Thoracic aorta (tissue), 2 donors: ENCODE measurements at regions not wholly inside any gene's neighbourhood (a gene's known extent, or its start where the extent isn't known, plus 50 kb on each side); places are given as distances from the start of the nearest gene placed in this dataset.
A peak's percentile ranks its signal among the peaks of the same experiment; 100 is the strongest.

Experiments
- ATAC-seq: fragments of 150-250 bp; one replicate; pipeline ENCODE4 v1.8.0; 2017; ENCODE audit warnings: low read depth; ENCODE audit not compliant: insufficient number of reproducible peaks, low FRiP score
- DNase-seq: peaks from one replicate; pipeline ENCODE4 v3.0.0-alpha.2; 2020; ENCODE audit warnings: low spot score
- H3K27ac ChIP-seq, 2 donors: fragments of 200-600 bp; sonication (generic); 1 replicate in 1 of 2; 2 replicates in 1 of 2; pipeline ENCODE4 v1.5.1; 2016; ENCODE audit warnings: mild to moderate bottlenecking in 2 of 2, moderate library complexity in 2 of 2
- H3K27me3 ChIP-seq: fragments of 200-600 bp; sonication (generic); replicated peaks from 2 replicates; pipeline ENCODE4 v1.6.0; 2016; ENCODE audit warnings: mild to moderate bottlenecking; ENCODE audit not compliant: insufficient read depth
- H3K36me3 ChIP-seq: fragments of 200-600 bp; sonication (generic); one replicate; pipeline ENCODE4 v1.5.1; 2016
- H3K4me1 ChIP-seq, 2 donors: fragments of 200-600 bp; sonication (generic); 1 replicate in 1 of 2; 2 replicates in 1 of 2; pipeline versions ENCODE4 v1.5.1 to v1.6.0; 2016; ENCODE audit warnings: low read depth in 2 of 2, mild to moderate bottlenecking in 1 of 2; ENCODE audit not compliant: control insufficient read depth in 1 of 2
- H3K4me3 ChIP-seq: fragments of 200-600 bp; sonication (generic); 2 replicates; pipeline ENCODE4 v1.5.1; 2016; ENCODE audit warnings: mild to moderate bottlenecking
- H3K9me3 ChIP-seq: fragments of 200-600 bp; sonication (generic); 2 replicates; pipeline ENCODE4 v1.5.1; 2016
- TF ChIP-seq, protein P1 (sequence below): fragments of 200-600 bp; sonication (generic); IDR thresholded peaks from one replicate; pipeline ENCODE4 v1.5.1; 2019; ENCODE audit warnings: antibody characterized with exemption

DNA sequence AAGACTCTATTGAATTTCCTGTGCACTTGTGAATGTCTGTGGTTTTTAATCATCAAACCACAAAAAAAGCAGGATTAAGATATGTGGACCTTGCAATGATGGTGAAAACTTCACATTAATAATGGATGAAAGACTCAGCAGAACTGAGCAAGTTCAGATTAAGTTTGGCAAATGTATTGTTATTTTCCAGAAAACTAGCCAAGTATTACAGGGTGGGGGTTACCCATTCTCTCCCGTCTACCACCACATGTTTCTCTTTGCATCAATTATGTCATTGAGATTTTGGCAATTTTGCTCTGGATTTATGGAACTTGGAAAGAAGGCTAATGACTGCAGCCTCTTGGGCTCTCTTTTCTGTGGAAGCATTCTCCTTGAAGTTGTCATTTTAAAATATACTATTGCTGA, 577.1 kb downstream of the ANKRD50 start:
- Histone ChIP-seq H3K4me3 (no peak overlapping the region), H3K4me1 (peaks cover 8 to 16% of the 10 kb centered on the region in 2 donors), H3K36me3 (no peaks in the 10 kb centered on the region), H3K27me3 (no peaks in the 10 kb centered on the region), H3K9me3 (no peaks in the 10 kb centered on the region), H3K27ac (no peak overlapping the region)
- TF ChIP-seq, protein P1, sequence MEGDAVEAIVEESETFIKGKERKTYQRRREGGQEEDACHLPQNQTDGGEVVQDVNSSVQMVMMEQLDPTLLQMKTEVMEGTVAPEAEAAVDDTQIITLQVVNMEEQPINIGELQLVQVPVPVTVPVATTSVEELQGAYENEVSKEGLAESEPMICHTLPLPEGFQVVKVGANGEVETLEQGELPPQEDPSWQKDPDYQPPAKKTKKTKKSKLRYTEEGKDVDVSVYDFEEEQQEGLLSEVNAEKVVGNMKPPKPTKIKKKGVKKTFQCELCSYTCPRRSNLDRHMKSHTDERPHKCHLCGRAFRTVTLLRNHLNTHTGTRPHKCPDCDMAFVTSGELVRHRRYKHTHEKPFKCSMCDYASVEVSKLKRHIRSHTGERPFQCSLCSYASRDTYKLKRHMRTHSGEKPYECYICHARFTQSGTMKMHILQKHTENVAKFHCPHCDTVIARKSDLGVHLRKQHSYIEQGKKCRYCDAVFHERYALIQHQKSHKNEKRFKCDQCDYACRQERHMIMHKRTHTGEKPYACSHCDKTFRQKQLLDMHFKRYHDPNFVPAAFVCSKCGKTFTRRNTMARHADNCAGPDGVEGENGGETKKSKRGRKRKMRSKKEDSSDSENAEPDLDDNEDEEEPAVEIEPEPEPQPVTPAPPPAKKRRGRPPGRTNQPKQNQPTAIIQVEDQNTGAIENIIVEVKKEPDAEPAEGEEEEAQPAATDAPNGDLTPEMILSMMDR: no peak
- no peak for ATAC-seq
- DNase-seq: no peak

DNA sequence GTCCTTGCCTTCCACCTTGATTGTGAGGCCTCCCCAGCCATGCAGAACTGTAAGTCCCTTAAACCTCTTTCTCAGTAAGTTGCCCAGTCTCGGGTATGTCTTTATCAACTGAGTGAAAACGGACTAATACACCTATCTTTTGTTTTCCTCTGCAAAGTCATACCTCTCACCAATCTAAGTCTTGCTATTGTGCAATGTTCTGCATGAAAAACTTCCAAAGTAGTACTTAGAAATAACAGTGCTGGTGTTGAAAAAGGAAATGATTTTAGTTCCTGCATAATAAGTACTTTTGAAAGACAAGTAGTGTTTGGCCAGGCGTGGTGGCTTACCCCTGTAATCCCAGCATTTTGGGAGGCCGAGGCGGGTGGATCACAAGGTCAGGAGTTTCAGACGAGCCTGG, 573.5 kb downstream of the ANKRD50 start:
- Histone ChIP-seq H3K4me1 (peaks cover 8 to 21% of the 10 kb centered on the region in 2 donors), H3K27ac (no peak overlapping the region), H3K9me3 (no peaks in the 10 kb centered on the region), H3K4me3 (no peak overlapping the region), H3K36me3 (no peaks in the 10 kb centered on the region), H3K27me3 (no peaks in the 10 kb centered on the region)
- TF ChIP-seq, protein P1: no peak
- no peak for DNase-seq
- no peak for ATAC-seq

DNA sequence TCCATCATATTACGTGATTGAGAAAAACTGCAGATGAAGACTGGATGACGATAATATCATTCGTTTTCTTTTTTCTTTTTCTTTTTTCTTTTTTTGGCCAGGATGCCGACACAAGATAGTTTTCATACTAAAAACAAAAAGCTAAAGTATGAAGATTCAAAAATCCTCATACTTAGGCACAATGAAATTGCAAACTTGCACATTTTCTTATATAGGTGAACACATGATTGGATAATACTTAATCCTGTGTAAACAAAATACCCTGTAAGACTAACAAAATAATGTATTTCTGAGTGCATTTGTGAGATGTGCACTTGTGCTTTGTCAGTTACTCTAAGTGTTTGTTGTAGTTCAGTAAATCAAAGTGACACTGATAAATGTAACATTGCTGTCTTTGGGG, 568.9 kb downstream of the ANKRD50 start:
- no peak for ATAC-seq
- no peak overlapping the region for H3K27ac ChIP-seq
- TF ChIP-seq, protein P1: no peak
- H3K4me3 ChIP-seq: no peak overlapping the region
- H3K36me3 ChIP-seq: no peaks in the 10 kb centered on the region
- H3K9me3 ChIP-seq: no peaks in the 10 kb centered on the region
- peaks cover 17 to 44% of the 10 kb centered on the region in 2 donors for H3K4me1 ChIP-seq
- no peaks in the 10 kb centered on the region for H3K27me3 ChIP-seq
- no peak for DNase-seq

DNA sequence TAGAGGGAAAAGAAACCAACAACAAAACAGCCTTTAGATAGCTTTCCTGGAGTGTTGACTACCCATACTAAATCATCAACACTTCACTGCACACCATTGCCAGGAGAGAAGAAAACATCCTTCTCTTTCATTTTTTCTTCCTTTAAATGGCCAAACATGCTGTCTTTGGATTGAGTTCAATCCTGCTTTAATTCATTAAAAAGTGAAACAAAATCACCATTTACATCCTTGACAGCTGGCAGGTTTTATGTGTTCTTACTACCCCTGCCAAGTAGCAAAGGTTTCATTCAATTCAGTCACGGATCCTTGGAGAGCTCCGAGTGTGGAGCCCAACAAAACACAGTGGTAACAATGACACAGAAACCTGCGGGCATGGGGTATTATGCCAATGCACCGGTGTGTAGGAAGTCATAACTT, 568.3 kb downstream of the ANKRD50 start:
- DNase-seq (no peak), ATAC-seq (no peak)
- Histone ChIP-seq H3K9me3 (no peaks in the 10 kb centered on the region), H3K27ac (peak overlapping the region; percentile 30 to 31), H3K36me3 (no peaks in the 10 kb centered on the region), H3K4me1 (peaks cover 17 to 44% of the 10 kb centered on the region in 2 donors), H3K27me3 (no peaks in the 10 kb centered on the region), H3K4me3 (peak overlapping the region; percentile 1)
- TF ChIP-seq, protein P1: no peak

DNA sequence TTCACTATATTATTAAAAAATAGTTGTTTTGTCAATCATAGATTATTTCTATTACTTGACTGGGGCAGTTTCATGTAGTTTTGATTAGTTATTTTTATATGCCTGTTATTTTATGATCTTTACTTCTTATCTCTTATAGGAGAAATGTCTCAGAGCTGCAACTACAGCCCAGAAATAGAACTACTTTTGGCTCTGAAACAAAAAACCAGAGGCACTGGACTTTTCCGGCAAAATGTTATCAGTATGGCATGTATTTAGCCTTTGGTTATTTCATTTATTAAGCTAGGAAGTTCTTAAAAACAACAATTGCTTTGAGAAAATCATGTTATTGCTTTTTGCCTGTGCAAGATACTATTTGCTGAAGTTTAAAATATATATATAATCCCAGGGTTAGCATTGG, 566.5 kb downstream of the ANKRD50 start:
- DNase-seq (no peak), ATAC-seq (no peak)
- TF ChIP-seq, protein P1: no peak
- Histone ChIP-seq H3K27me3 (no peaks in the 10 kb centered on the region), H3K27ac (peak overlapping the region; percentile 30 to 58), H3K4me3 (no peak overlapping the region), H3K9me3 (no peaks in the 10 kb centered on the region), H3K36me3 (no peaks in the 10 kb centered on the region), H3K4me1 (peaks cover 17 to 44% of the 10 kb centered on the region in 2 donors)
